ENCODE measurements at regions not wholly inside any gene's neighbourhood (a gene's known extent, or its start where the extent isn't known, plus 50 kb on each side); places are given as distances from the start of the nearest gene placed in this dataset.

- TF ChIP-seq CTCF (IDR thresholded peaks at IDR 0.05 in 4 of 5, conservative IDR thresholded peaks at IDR 0.05 in 1 of 5) = no peak
- no peak for TF ChIP-seq POLR2A (IDR thresholded peaks at IDR 0.05)
Observed at GRCh38 chr6:100990070-100990469, 108.9 kb upstream of the ASCC3 start.

Data from gastrocnemius medialis (tissue), 4 donors.